Stomach smooth muscle (tissue), 2 donors: ENCODE measurements at regions not wholly inside any gene's neighbourhood (a gene's known extent, or its start where the extent isn't known, plus 50 kb on each side); places are given as distances from the start of the nearest gene placed in this dataset.
A peak's percentile ranks its signal among the peaks of the same experiment; 100 is the strongest.

Experiments used
- H3K27ac ChIP-seq: one replicate; pipeline ENCODE4 v1.7.0; 2013; ENCODE audit warnings: mild to moderate bottlenecking, low read length, inconsistent platforms
- H3K27me3 ChIP-seq, 2 donors: one replicate each; pipeline ENCODE4 v1.7.0; 2013; ENCODE audit warnings: low read length in 2 of 2; ENCODE audit not compliant: insufficient read depth in 2 of 2, control insufficient read depth in 1 of 2
- H3K36me3 ChIP-seq, 2 donors: one replicate each; pipeline ENCODE4 v1.7.0; 2013; ENCODE audit warnings: low read length in 2 of 2; ENCODE audit not compliant: control insufficient read depth in 2 of 2, insufficient read depth in 2 of 2
- H3K4me1 ChIP-seq: one replicate; pipeline ENCODE4 v1.7.0; 2013; ENCODE audit warnings: low read length; ENCODE audit not compliant: control insufficient read depth, insufficient read depth
- H3K4me3 ChIP-seq, 2 donors: one replicate each; pipeline ENCODE4 v1.7.0; 2013; ENCODE audit warnings: low read length in 2 of 2
- H3K9ac ChIP-seq, 2 donors: one replicate each; pipeline ENCODE4 v1.7.0; 2013; ENCODE audit warnings: low read length in 2 of 2, mild to moderate bottlenecking in 1 of 2
- H3K9me3 ChIP-seq, 2 donors: one replicate each; pipeline ENCODE4 v1.7.0; 2013; ENCODE audit warnings: low read length in 2 of 2; ENCODE audit not compliant: control insufficient read depth in 2 of 2
- donor health status: healthy.
- donor health status: Pancreatic carcinoma.

GRCh38 chr16:86217891-86218270, 292.4 kb upstream of the FOXF1 start:
- Histone ChIP-seq H3K27ac (no peak overlapping the region), H3K27me3 (no peaks in the 10 kb centered on the region), H3K4me3 (no peak overlapping the region), H3K9me3 (no peaks in the 10 kb centered on the region), H3K36me3 (no peaks in the 10 kb centered on the region), H3K9ac (no peak overlapping the region), H3K4me1 (peaks cover 25% of the 10 kb centered on the region)

GRCh38 chr16:86218479-86219170, 291.7 kb upstream of the FOXF1 start:
- H3K36me3 ChIP-seq, result no peaks in the 10 kb centered on the region
- H3K4me3 ChIP-seq, result no peak overlapping the region
- peaks cover 17% of the 10 kb centered on the region for H3K4me1 ChIP-seq
- no peaks in the 10 kb centered on the region for H3K9me3 ChIP-seq
- no peak overlapping the region for H3K9ac ChIP-seq
- no peak overlapping the region for H3K27ac ChIP-seq
- no peaks in the 10 kb centered on the region for H3K27me3 ChIP-seq

GRCh38 chr16:86219655-86220445, 290.5 kb upstream of the FOXF1 start:
- Histone ChIP-seq H3K4me1 (peaks cover 5% of the 10 kb centered on the region), H3K9ac (no peak overlapping the region), H3K4me3 (no peak overlapping the region), H3K27me3 (no peaks in the 10 kb centered on the region), H3K36me3 (no peaks in the 10 kb centered on the region), H3K27ac (no peak overlapping the region), H3K9me3 (no peaks in the 10 kb centered on the region)

GRCh38 chr16:86220561-86220960, 289.8 kb upstream of the FOXF1 start:
- H3K27me3 ChIP-seq, result no peaks in the 10 kb centered on the region
- H3K27ac ChIP-seq, result no peak overlapping the region
- no peak overlapping the region for H3K4me3 ChIP-seq
- H3K9me3 ChIP-seq, result no peaks in the 10 kb centered on the region
- no peaks in the 10 kb centered on the region for H3K4me1 ChIP-seq
- no peak overlapping the region for H3K9ac ChIP-seq
- no peaks in the 10 kb centered on the region for H3K36me3 ChIP-seq

GRCh38 chr16:86221085-86221484, 289.2 kb upstream of the FOXF1 start:
- H3K27me3 ChIP-seq, result no peaks in the 10 kb centered on the region
- H3K4me3 ChIP-seq, result no peak overlapping the region
- H3K27ac ChIP-seq, result no peak overlapping the region

GRCh38 chr16:86222547-86222946, 287.8 kb upstream of the FOXF1 start:
- H3K27me3 ChIP-seq, result no peaks in the 10 kb centered on the region

More at GRCh38 chr16:86221085-86221484, 289.2 kb upstream of the FOXF1 start:
- Histone ChIP-seq H3K9ac (no peak overlapping the region), H3K4me1 (no peaks in the 10 kb centered on the region), H3K36me3 (no peaks in the 10 kb centered on the region), H3K9me3 (no peaks in the 10 kb centered on the region)

GRCh38 chr16:86222965-86223551, 287.3 kb upstream of the FOXF1 start:
- no peak overlapping the region for H3K9ac ChIP-seq
- H3K27me3 ChIP-seq, result no peaks in the 10 kb centered on the region
- H3K4me1 ChIP-seq, result no peaks in the 10 kb centered on the region
- H3K4me3 ChIP-seq, result peak overlapping the region in 1 of 2 donors; percentile 40
- H3K36me3 ChIP-seq, result no peaks in the 10 kb centered on the region
- H3K9me3 ChIP-seq, result no peaks in the 10 kb centered on the region
- no peak overlapping the region for H3K27ac ChIP-seq

More at GRCh38 chr16:86222547-86222946, 287.8 kb upstream of the FOXF1 start:
- H3K4me3 ChIP-seq, result peak overlapping the region in 1 of 2 donors; percentile 40
- H3K9me3 ChIP-seq, result no peaks in the 10 kb centered on the region
- H3K4me1 ChIP-seq, result no peaks in the 10 kb centered on the region
- no peak overlapping the region for H3K27ac ChIP-seq
- H3K36me3 ChIP-seq, result no peaks in the 10 kb centered on the region
- peak overlapping the region in 1 of 2 donors; percentile 29 for H3K9ac ChIP-seq

- H3K27ac ChIP-seq, result no peak overlapping the region
- H3K9ac ChIP-seq, result no peak overlapping the region
- H3K9me3 ChIP-seq, result no peaks in the 10 kb centered on the region
- H3K4me1 ChIP-seq, result no peaks in the 10 kb centered on the region
- H3K27me3 ChIP-seq, result no peaks in the 10 kb centered on the region
- no peak overlapping the region for H3K4me3 ChIP-seq
- no peaks in the 10 kb centered on the region for H3K36me3 ChIP-seq
Observed at GRCh38 chr16:86224126-86224525, 286.2 kb upstream of the FOXF1 start.

GRCh38 chr16:86224629-86225028, 285.7 kb upstream of the FOXF1 start:
- Histone ChIP-seq H3K4me3 (no peak overlapping the region), H3K36me3 (no peaks in the 10 kb centered on the region), H3K27ac (no peak overlapping the region), H3K4me1 (no peaks in the 10 kb centered on the region), H3K9me3 (no peaks in the 10 kb centered on the region), H3K27me3 (no peaks in the 10 kb centered on the region), H3K9ac (no peak overlapping the region)

- H3K27me3 ChIP-seq, result no peaks in the 10 kb centered on the region
- no peaks in the 10 kb centered on the region for H3K36me3 ChIP-seq
- no peaks in the 10 kb centered on the region for H3K4me1 ChIP-seq
- H3K4me3 ChIP-seq, result no peak overlapping the region
- H3K9me3 ChIP-seq, result no peaks in the 10 kb centered on the region
- H3K27ac ChIP-seq, result no peak overlapping the region
- no peak overlapping the region for H3K9ac ChIP-seq
Observed at GRCh38 chr16:86225905-86226371, 284.4 kb upstream of the FOXF1 start.
